Activated CD8-positive, alpha-beta T cell treated with anti-CD3 and anti-CD28 coated beads, Interleukin-2, amount 10 ng/mL, durations not matched to agents 7 days and 5 days (primary cell): ENCODE measurements at regions not wholly inside any gene's neighbourhood (a gene's known extent, or its start where the extent isn't known, plus 50 kb on each side); places are given as distances from the start of the nearest gene placed in this dataset.

Experiments
- ATAC-seq: fragments of 150-1000 bp; cut with Tn5 transposase; one replicate; pipeline ENCODE4 v1.10.0; 2021; ENCODE audit warnings: moderate library complexity
- CTCF ChIA-PET: fragments of 350-600 bp; sonication (Branson Sonifier 250); formaldehyde crosslinking; loops from one replicate; lab custom pipeline; 2021; ENCODE audit warnings: antibody characterized with exemption; lab: Charles Lee
- POLR2A ChIA-PET: fragments of 350-600 bp; sonication (Branson Sonifier 250); formaldehyde crosslinking; loops from one replicate; lab custom pipeline; 2021; ENCODE audit warnings: antibody characterized with exemption; lab: Charles Lee
- DNase-seq: peaks from one replicate; pipeline ENCODE4 v3.0.0-alpha.2; 2020
- H3K27ac Mint-ChIP-seq: one replicate; pipeline ENCODE4 v1.8.0; 2021; ENCODE audit warnings: mild to moderate bottlenecking, mixed read lengths
- H3K27me3 Mint-ChIP-seq: one replicate; pipeline ENCODE4 v1.8.0; 2021; ENCODE audit warnings: low read depth, mixed read lengths
- H3K36me3 Mint-ChIP-seq: one replicate; pipeline ENCODE4 v1.8.0; 2021; ENCODE audit warnings: low read depth, mixed read lengths
- H3K4me1 Mint-ChIP-seq: one replicate; pipeline ENCODE4 v1.8.0; 2021; ENCODE audit warnings: low read depth, mixed read lengths
- H3K4me3 Mint-ChIP-seq: one replicate; pipeline ENCODE4 v1.8.0; 2021; ENCODE audit warnings: mild to moderate bottlenecking, mixed read lengths
- H3K9me3 Mint-ChIP-seq: one replicate; pipeline ENCODE4 v1.8.0; 2022; ENCODE audit warnings: mixed read lengths; ENCODE audit not compliant: insufficient read depth

- CTCF ChIA-PET: no interaction called here
- H3K4me1 Mint-ChIP-seq: no peaks in the 10 kb centered on the region
- ATAC-seq: no peak
- H3K36me3 Mint-ChIP-seq: no peaks in the 10 kb centered on the region
- POLR2A ChIA-PET: no interaction called here
- no peak for DNase-seq
- H3K27me3 Mint-ChIP-seq: no peaks in the 10 kb centered on the region
- H3K9me3 Mint-ChIP-seq: peaks cover 9% of the 10 kb centered on the region
- no peak overlapping the region for H3K27ac Mint-ChIP-seq
- H3K4me3 Mint-ChIP-seq: no peak overlapping the region
Measured at GRCh38 chr2:183678908-183679307, 554.7 kb downstream of the NUP35 start.

GRCh38 chr2:183680573-183680972 is 556.3 kb downstream of the NUP35 start:
- DNase-seq (no peak), ATAC-seq (no peak)
- H3K27me3 Mint-ChIP-seq: no peaks in the 10 kb centered on the region
- H3K27ac Mint-ChIP-seq: no peak overlapping the region
- POLR2A ChIA-PET: no interaction called here
- H3K36me3 Mint-ChIP-seq: no peaks in the 10 kb centered on the region
- CTCF ChIA-PET: no interaction called here
- no peak overlapping the region for H3K4me3 Mint-ChIP-seq
- H3K4me1 Mint-ChIP-seq: no peaks in the 10 kb centered on the region
- peaks cover 9% of the 10 kb centered on the region for H3K9me3 Mint-ChIP-seq

- ChIA-PET CTCF (no interaction called here), POLR2A (no interaction called here)
- ATAC-seq (no peak), DNase-seq (no peak)
- Mint-ChIP-seq H3K4me1 (no peaks in the 10 kb centered on the region), H3K9me3 (peaks cover 20% of the 10 kb centered on the region), H3K27me3 (no peaks in the 10 kb centered on the region), H3K27ac (no peak overlapping the region), H3K4me3 (no peak overlapping the region), H3K36me3 (no peaks in the 10 kb centered on the region)
Measured at GRCh38 chr2:183684686-183685085, 560.4 kb downstream of the NUP35 start.

- POLR2A ChIA-PET: no interaction called here
- no peak for ATAC-seq
- H3K4me1 Mint-ChIP-seq: no peaks in the 10 kb centered on the region
Measured at GRCh38 chr2:183696028-183696427, 571.8 kb downstream of the NUP35 start.

GRCh38 chr2:183709829-183710228 is 585.6 kb downstream of the NUP35 start:
- DNase-seq (no peak), ATAC-seq (no peak)
- Mint-ChIP-seq H3K4me3 (no peak overlapping the region), H3K4me1 (no peaks in the 10 kb centered on the region), H3K27me3 (no peaks in the 10 kb centered on the region), H3K36me3 (no peaks in the 10 kb centered on the region), H3K9me3 (no peaks in the 10 kb centered on the region), H3K27ac (no peak overlapping the region)
- POLR2A ChIA-PET: no interaction called here
- CTCF ChIA-PET: no interaction called here

More at GRCh38 chr2:183696028-183696427, 571.8 kb downstream of the NUP35 start:
- CTCF ChIA-PET: no interaction called here
- Mint-ChIP-seq H3K27ac (no peak overlapping the region), H3K36me3 (no peaks in the 10 kb centered on the region), H3K27me3 (no peaks in the 10 kb centered on the region), H3K4me3 (no peak overlapping the region), H3K9me3 (peaks cover 12% of the 10 kb centered on the region)
- no peak for DNase-seq

- no peak overlapping the region for H3K27ac Mint-ChIP-seq
- no peaks in the 10 kb centered on the region for H3K4me1 Mint-ChIP-seq
- POLR2A ChIA-PET: no interaction called here
- no peak overlapping the region for H3K4me3 Mint-ChIP-seq
- no peak for DNase-seq
- H3K36me3 Mint-ChIP-seq: no peaks in the 10 kb centered on the region
- CTCF ChIA-PET: no interaction called here
- H3K9me3 Mint-ChIP-seq: peaks cover 3% of the 10 kb centered on the region
- no peak for ATAC-seq
- H3K27me3 Mint-ChIP-seq: no peaks in the 10 kb centered on the region
Measured at GRCh38 chr2:183718246-183718645, 594.0 kb downstream of the NUP35 start.

- Mint-ChIP-seq H3K4me1 (no peaks in the 10 kb centered on the region), H3K27me3 (no peaks in the 10 kb centered on the region), H3K9me3 (peaks cover 3% of the 10 kb centered on the region), H3K36me3 (no peaks in the 10 kb centered on the region), H3K4me3 (no peak overlapping the region), H3K27ac (no peak overlapping the region)
- DNase-seq (no peak), ATAC-seq (no peak)
- POLR2A ChIA-PET: no interaction called here
- CTCF ChIA-PET: no interaction called here
Measured at GRCh38 chr2:183723278-183723677, 599.0 kb downstream of the NUP35 start.

- Mint-ChIP-seq H3K4me1 (no peaks in the 10 kb centered on the region), H3K9me3 (no peaks in the 10 kb centered on the region), H3K27ac (no peak overlapping the region), H3K27me3 (no peaks in the 10 kb centered on the region), H3K4me3 (no peak overlapping the region), H3K36me3 (no peaks in the 10 kb centered on the region)
- ChIA-PET CTCF (no interaction called here), POLR2A (no interaction called here)
- DNase-seq (no peak), ATAC-seq (no peak)
Measured at GRCh38 chr2:183729380-183729779, 605.1 kb downstream of the NUP35 start.

GRCh38 chr2:183740241-183740640 is 616.0 kb downstream of the NUP35 start:
- Mint-ChIP-seq H3K9me3 (peaks cover 13% of the 10 kb centered on the region), H3K4me1 (no peaks in the 10 kb centered on the region), H3K4me3 (no peak overlapping the region), H3K27ac (no peak overlapping the region), H3K27me3 (no peaks in the 10 kb centered on the region), H3K36me3 (no peaks in the 10 kb centered on the region)
- CTCF ChIA-PET: no interaction called here
- no peak for ATAC-seq
- no peak for DNase-seq
- POLR2A ChIA-PET: no interaction called here

- no peaks in the 10 kb centered on the region for H3K4me1 Mint-ChIP-seq
- H3K9me3 Mint-ChIP-seq: peaks cover 11% of the 10 kb centered on the region
- ATAC-seq (no peak), DNase-seq (no peak)
- H3K27ac Mint-ChIP-seq: no peak overlapping the region
- no peak overlapping the region for H3K4me3 Mint-ChIP-seq
- no peaks in the 10 kb centered on the region for H3K27me3 Mint-ChIP-seq
- ChIA-PET POLR2A (no interaction called here), CTCF (interaction anchor here (0.7 kb wide), 1 partner anchor 391 kb away, joined by 3 read pairs; no protein-coding TSS in a partner anchor)
- H3K36me3 Mint-ChIP-seq: no peaks in the 10 kb centered on the region
Measured at GRCh38 chr2:183752571-183752970, 628.3 kb downstream of the NUP35 start.

- CTCF ChIA-PET: no interaction called here
- no peak overlapping the region for H3K4me3 Mint-ChIP-seq
Measured at GRCh38 chr2:183759033-183759432, 634.8 kb downstream of the NUP35 start.

GRCh38 chr2:183773775-183774174 is 649.5 kb downstream of the NUP35 start:
- ATAC-seq (no peak), DNase-seq (no peak)
- no peak overlapping the region for H3K4me3 Mint-ChIP-seq
- no peak overlapping the region for H3K27ac Mint-ChIP-seq
- H3K4me1 Mint-ChIP-seq: no peaks in the 10 kb centered on the region
- peaks cover 7% of the 10 kb centered on the region for H3K9me3 Mint-ChIP-seq
- POLR2A ChIA-PET: no interaction called here
- no peaks in the 10 kb centered on the region for H3K36me3 Mint-ChIP-seq
- CTCF ChIA-PET: no interaction called here
- no peaks in the 10 kb centered on the region for H3K27me3 Mint-ChIP-seq

More at GRCh38 chr2:183759033-183759432, 634.8 kb downstream of the NUP35 start:
- no peak for ATAC-seq
- no peaks in the 10 kb centered on the region for H3K36me3 Mint-ChIP-seq
- no peaks in the 10 kb centered on the region for H3K4me1 Mint-ChIP-seq
- no peak for DNase-seq
- peaks cover 9% of the 10 kb centered on the region for H3K9me3 Mint-ChIP-seq
- H3K27me3 Mint-ChIP-seq: no peaks in the 10 kb centered on the region
- no peak overlapping the region for H3K27ac Mint-ChIP-seq
- POLR2A ChIA-PET: no interaction called here

- DNase-seq (no peak), ATAC-seq (no peak)
- Mint-ChIP-seq H3K36me3 (no peaks in the 10 kb centered on the region), H3K27me3 (no peaks in the 10 kb centered on the region), H3K4me1 (no peaks in the 10 kb centered on the region), H3K4me3 (no peak overlapping the region), H3K9me3 (no peaks in the 10 kb centered on the region), H3K27ac (no peak overlapping the region)
- POLR2A ChIA-PET: no interaction called here
- CTCF ChIA-PET: no interaction called here
Measured at GRCh38 chr2:183780072-183780471, 655.8 kb downstream of the NUP35 start.
